Adrenal gland (tissue), 5 donors: ENCODE measurements at regions not wholly inside any gene's neighbourhood (a gene's known extent, or its start where the extent isn't known, plus 50 kb on each side); places are given as distances from the start of the nearest gene placed in this dataset.

Experiments
- POLR2A ChIP-seq, 2 donors: fragments of 450-650 bp; IDR thresholded peaks; one replicate each; pipeline ENCODE4 v1.6.1; 2017; ENCODE audit warnings: antibody characterized with exemption in 2 of 2, mild to moderate bottlenecking in 2 of 2, moderate library complexity in 1 of 2
- TF ChIP-seq, protein P1 (sequence below), 6 experiments: fragments of 450-650 bp in 4 of 6; fragments of 200-600 bp in 2 of 6; sonication (generic) in 1 of 6; IDR thresholded peaks; 1 replicate in 5 of 6; 2 replicates in 1 of 6; pipeline versions ENCODE4 v1.5.1 to v1.8.0; 2016 to 2021; ENCODE audit warnings: antibody characterized with exemption in 6 of 6, mild to moderate bottlenecking in 2 of 6, moderate library complexity in 1 of 6
- donor health status: DM: no; HTN: no; CAD: no.

GRCh38 chr10:4069491-4069890, 284.5 kb upstream of the KLF6 start:
- TF ChIP-seq, protein P1, sequence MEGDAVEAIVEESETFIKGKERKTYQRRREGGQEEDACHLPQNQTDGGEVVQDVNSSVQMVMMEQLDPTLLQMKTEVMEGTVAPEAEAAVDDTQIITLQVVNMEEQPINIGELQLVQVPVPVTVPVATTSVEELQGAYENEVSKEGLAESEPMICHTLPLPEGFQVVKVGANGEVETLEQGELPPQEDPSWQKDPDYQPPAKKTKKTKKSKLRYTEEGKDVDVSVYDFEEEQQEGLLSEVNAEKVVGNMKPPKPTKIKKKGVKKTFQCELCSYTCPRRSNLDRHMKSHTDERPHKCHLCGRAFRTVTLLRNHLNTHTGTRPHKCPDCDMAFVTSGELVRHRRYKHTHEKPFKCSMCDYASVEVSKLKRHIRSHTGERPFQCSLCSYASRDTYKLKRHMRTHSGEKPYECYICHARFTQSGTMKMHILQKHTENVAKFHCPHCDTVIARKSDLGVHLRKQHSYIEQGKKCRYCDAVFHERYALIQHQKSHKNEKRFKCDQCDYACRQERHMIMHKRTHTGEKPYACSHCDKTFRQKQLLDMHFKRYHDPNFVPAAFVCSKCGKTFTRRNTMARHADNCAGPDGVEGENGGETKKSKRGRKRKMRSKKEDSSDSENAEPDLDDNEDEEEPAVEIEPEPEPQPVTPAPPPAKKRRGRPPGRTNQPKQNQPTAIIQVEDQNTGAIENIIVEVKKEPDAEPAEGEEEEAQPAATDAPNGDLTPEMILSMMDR (IDR thresholded peaks at IDR 0.05), result no peak
- TF ChIP-seq POLR2A (IDR thresholded peaks at IDR 0.05), result no peak
